ENCODE measurements at regions not wholly inside any gene's neighbourhood (a gene's known extent, or its start where the extent isn't known, plus 50 kb on each side); places are given as distances from the start of the nearest gene placed in this dataset.

DNA sequence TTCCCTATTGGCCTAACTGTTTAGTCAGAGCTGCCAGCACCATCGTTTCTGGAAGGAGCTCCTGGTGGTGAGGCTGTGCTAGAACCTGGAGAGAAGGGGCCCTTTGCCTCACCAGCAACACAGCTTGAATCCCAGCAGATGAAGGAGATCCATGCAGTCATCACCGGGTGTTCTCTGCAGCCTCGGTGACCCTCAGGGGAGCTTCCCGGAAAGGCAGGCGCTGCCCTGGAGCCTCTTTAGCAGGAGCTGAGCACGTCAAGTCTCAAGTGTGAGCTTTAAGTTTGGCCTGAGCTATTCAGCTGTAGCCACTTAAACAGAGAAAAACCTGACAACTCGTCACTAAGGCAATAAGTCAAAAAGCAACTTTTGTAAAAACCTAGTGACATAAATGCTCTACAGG lies 181.2 kb upstream of the FOXQ1 start:
- TF ChIP-seq POLR2A (IDR thresholded peaks at IDR 0.05), result no peak
- no peak for TF ChIP-seq POLR2AphosphoS5 (IDR thresholded peaks at IDR 0.05)
- no peak for TF ChIP-seq CTCF (IDR thresholded peaks at IDR 0.05)
- no peak for TF ChIP-seq EP300 (IDR thresholded peaks at IDR 0.05)
- peaks cover 0 to 14% (median 0%) of the 10 kb centered on the region in 3 donors for H3K4me1 ChIP-seq
- H3K27ac ChIP-seq, result no peak overlapping the region
- no peak for ATAC-seq
- H3K36me3 ChIP-seq, result no peaks in the 10 kb centered on the region
- no peaks in the 10 kb centered on the region for H3K9me3 ChIP-seq
- WGBS, 2 donors (ENCODE audit: low coverage in 1 of 2), result 95 to 100% methylated on average over 1 to 4 of the region's 7 CpGs
- no peak overlapping the region for H3K4me3 ChIP-seq
- no peaks in the 10 kb centered on the region for H3K27me3 ChIP-seq

DNA sequence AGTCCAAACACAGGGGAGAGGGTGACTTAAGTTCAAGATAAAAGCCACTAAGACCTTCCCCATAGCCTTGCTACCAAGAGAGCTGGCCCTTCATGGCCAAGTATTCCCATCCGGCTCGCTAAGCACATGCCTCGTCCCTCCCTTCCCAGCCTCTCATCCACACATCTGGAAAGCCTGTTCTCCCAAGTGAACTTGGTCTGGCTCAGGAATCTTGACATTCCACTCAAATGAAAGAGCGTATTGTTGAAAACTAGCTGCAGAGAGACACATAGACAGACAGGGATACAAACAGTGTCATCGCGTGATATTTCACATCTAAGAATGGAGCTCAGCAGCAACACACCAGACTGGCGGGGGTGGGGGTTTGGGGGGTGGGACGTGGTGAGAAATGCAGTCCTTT lies 182.8 kb upstream of the FOXQ1 start:
- Histone ChIP-seq H3K27me3 (no peaks in the 10 kb centered on the region), H3K4me1 (peaks cover 0 to 14% (median 0%) of the 10 kb centered on the region in 3 donors), H3K4me3 (no peak overlapping the region), H3K27ac (no peak overlapping the region), H3K9me3 (no peaks in the 10 kb centered on the region), H3K36me3 (no peaks in the 10 kb centered on the region)
- 74 to 77% methylated on average over 4 to 8 of the region's 8 CpGs for WGBS, 2 donors (ENCODE audit: low coverage in 1 of 2)
- TF ChIP-seq CTCF (IDR thresholded peaks at IDR 0.05) (no peak), POLR2AphosphoS5 (IDR thresholded peaks at IDR 0.05) (no peak), EP300 (IDR thresholded peaks at IDR 0.05) (no peak), POLR2A (IDR thresholded peaks at IDR 0.05) (no peak)
- no peak for ATAC-seq

- no peaks in the 10 kb centered on the region for H3K36me3 ChIP-seq
- peaks cover 0 to 13% (median 0%) of the 10 kb centered on the region in 3 donors for H3K4me1 ChIP-seq
- H3K27ac ChIP-seq, result no peak overlapping the region
- TF ChIP-seq EP300 (IDR thresholded peaks at IDR 0.05) (no peak), POLR2AphosphoS5 (IDR thresholded peaks at IDR 0.05) (no peak), CTCF (IDR thresholded peaks at IDR 0.05) (no peak), POLR2A (IDR thresholded peaks at IDR 0.05) (no peak)
- WGBS, 2 donors (ENCODE audit: low coverage in 1 of 2), result 87 to 88% methylated on average over 9 to 11 of the region's 12 CpGs
- no peak for ATAC-seq
- H3K4me3 ChIP-seq, result no peak overlapping the region
- H3K27me3 ChIP-seq, result no peaks in the 10 kb centered on the region
- H3K9me3 ChIP-seq, result no peaks in the 10 kb centered on the region
Measured at GRCh38 chr6:1127597-1128288, 184.2 kb upstream of the FOXQ1 start.

- no peaks in the 10 kb centered on the region for H3K9me3 ChIP-seq
- H3K4me1 ChIP-seq, result peaks cover 0 to 7% (median 0%) of the 10 kb centered on the region in 3 donors
- no peaks in the 10 kb centered on the region for H3K36me3 ChIP-seq
- 91 to 95% methylated on average over 9 of the region's 9 CpGs for WGBS, 2 donors (ENCODE audit: low coverage in 1 of 2)
- no peak for ATAC-seq
- TF ChIP-seq EP300 (IDR thresholded peaks at IDR 0.05), result no peak
- TF ChIP-seq CTCF (IDR thresholded peaks at IDR 0.05), result no peak
- TF ChIP-seq POLR2AphosphoS5 (IDR thresholded peaks at IDR 0.05), result no peak
- TF ChIP-seq POLR2A (IDR thresholded peaks at IDR 0.05), result no peak
- no peak overlapping the region for H3K4me3 ChIP-seq
- no peak overlapping the region for H3K27ac ChIP-seq
- no peaks in the 10 kb centered on the region for H3K27me3 ChIP-seq
Measured at GRCh38 chr6:1127129-1127528, 184.8 kb upstream of the FOXQ1 start.

DNA sequence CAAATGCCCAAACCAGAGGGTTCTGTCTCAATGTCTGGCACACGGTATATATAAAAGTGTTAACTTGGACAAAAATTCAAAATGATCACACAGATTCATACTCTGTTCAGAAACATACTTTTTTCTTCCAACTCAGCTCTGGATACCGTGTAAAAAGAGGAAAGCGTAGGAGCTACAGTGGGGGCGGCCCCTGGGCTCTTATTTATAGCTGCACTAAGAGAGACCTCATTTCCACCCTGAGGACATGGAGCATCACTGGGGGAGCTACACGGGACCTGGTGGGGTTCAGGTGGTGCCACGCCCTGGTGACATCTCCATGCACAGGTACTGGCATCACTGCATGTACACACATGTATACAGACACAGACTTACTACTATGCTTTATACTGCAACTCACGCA lies 185.9 kb upstream of the FOXQ1 start:
- Histone ChIP-seq H3K9me3 (no peaks in the 10 kb centered on the region), H3K4me3 (no peak overlapping the region), H3K4me1 (no peaks in the 10 kb centered on the region), H3K36me3 (no peaks in the 10 kb centered on the region), H3K27ac (no peak overlapping the region), H3K27me3 (no peaks in the 10 kb centered on the region)
- ATAC-seq, result no peak
- 86 to 89% methylated on average over 6 to 7 of the region's 7 CpGs for whole genome bisulfite sequencing, 2 donors (ENCODE audit: low coverage in 1 of 2)
- no peak for TF ChIP-seq EP300 (IDR thresholded peaks at IDR 0.05)
- no peak for TF ChIP-seq POLR2A (IDR thresholded peaks at IDR 0.05)
- no peak for TF ChIP-seq CTCF (IDR thresholded peaks at IDR 0.05)
- TF ChIP-seq POLR2AphosphoS5 (IDR thresholded peaks at IDR 0.05), result no peak
